A172 (cell line): ENCODE measurements at regions not wholly inside any gene's neighbourhood (a gene's known extent, or its start where the extent isn't known, plus 50 kb on each side); places are given as distances from the start of the nearest gene placed in this dataset.

Source experiments
- DNase-seq: peaks from one replicate; pipeline ENCODE4 v3.0.0-alpha.2; 2015; ENCODE audit warnings: low spot score

DNA sequence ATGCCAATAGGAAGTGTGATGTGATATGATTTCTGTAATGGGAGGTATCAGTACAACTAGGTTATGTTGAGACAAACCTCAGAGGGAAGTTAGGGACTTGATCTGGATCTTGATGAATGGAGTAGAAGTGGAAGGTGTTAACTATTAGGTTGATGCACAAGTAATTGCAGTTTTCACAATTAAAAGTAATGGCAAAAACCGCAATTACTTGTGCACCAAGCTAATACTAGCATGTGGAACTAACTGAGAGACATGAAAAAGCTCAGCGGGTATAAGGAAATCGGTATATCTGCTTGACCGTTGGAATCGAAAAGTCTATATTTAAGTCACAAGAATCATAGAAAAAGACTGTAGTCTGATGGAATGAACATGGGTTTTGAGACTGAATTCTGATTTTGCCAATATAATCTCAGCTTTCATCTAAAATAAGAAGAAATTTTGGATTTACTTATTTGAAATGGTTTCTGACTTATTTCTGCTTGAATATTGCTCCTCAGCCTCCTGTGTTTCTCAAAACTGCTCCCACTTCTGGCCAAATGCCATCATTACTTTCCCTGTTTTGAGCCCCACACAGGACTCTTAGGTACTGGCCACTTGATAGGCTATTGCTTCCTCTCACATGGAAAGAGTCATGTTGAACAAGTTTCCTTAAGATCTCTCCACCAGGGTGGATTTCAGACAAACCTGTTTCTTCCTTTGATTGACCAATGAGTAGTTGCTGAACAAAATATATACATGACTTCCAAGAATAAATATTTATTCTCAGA lies 271.5 kb upstream of the COL8A1 start:
- no peak for DNase-seq

GRCh38 chr3:99365979-99366378 lies 272.4 kb upstream of the COL8A1 start:
- DNase-seq = no peak

DNA sequence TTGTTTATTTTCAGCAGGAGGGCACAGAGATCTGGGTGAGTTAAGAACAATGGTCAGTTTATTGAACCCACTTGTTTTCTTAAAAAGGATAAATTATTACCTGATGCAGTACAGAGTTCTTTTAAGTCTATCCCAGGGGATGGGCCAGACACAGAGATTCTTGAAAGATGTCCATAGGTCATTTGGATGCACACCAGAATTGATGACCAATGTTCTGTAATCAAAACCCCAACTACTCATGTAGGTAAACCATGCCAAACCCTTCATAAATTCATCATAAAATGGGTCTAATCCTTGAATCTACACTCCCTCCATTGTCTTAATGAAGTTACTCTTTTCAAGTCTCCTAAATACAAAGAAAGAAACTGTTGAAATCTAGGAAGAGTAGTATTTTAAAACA lies 273.0 kb upstream of the COL8A1 start:
- no peak for DNase-seq

DNA sequence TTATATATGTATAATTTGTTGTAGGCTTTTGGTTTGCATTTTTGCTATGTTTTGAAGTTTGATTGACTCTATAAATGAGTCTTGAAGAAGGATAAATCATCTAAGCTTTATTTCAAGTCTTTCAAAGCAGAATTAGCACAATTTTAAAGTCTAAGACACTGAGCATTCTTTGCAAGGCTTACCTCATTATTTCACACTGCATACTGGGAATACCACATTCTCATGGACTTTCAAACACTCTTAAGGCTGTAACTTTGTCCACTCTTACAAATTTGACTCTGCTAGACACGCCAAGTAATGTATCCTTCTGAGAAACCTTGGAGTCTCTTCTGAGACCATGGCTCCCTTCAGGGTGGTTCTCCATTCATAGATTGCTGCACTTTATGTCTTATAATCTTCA lies 281.3 kb upstream of the COL8A1 start:
- DNase-seq = no peak

DNA sequence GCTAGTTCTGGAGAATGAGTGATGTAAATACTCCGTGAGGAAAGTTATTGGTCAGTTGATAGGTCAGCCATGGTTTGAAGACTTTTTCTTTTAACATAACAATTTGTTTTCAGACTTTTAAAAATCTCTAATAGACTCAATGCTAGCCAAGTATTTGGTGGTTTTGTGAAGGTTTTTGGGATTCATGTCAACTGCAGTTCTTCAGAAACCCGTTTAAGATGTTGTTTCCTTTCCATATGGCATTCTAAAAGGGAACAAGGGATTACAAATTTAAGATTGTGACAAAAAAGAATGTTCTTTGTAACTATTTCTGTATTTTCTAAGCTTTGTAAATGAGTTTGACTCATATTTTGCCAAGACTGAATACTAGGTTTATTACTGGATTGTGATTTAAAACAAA lies 281.7 kb upstream of the COL8A1 start:
- no peak for DNase-seq

GRCh38 chr3:99355465-99355864 lies 282.9 kb upstream of the COL8A1 start:
- DNase-seq = no peak

DNA sequence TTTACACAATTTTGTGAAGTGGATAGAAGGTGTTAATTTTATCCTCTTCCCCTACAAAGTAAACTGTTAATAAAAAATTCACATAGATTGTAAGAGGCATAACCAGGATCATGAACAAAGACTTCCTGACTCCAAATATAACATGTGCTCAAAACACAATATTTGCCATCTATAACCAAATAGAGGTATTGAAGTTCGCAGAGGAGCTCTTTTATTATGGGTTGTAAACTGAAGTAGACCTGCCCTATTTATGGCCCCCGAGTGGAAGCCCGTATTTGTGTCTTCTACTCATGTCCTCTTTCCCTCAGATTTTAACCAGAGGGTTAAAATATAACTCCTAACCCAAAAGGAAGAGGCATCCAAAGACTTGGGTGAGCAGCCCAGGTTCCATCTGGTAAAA lies 285.6 kb upstream of the COL8A1 start:
- no peak for DNase-seq

DNA sequence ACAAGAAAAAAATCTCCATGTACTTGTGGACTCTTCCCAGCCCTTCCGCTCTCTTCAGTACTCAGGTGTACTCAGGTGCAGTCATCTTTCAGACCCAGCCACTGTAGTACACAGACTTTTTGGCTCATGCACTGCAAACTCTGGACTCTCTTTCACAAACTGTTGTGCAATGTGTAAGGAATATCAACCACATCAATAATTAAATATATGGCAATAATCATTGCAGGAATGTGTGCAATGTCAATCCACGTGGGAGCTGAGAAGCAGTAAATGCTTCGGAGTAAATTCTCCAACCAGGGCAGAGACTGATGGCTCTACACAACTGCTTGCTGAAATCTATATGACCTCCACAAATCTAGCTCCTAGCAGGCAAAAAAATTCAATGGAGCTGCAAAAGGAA lies 287.3 kb upstream of the COL8A1 start:
- no peak for DNase-seq

GRCh38 chr3:99348451-99348850 lies 289.9 kb upstream of the COL8A1 start:
- DNase-seq = no peak

- DNase-seq = no peak
These were observed 294.2 kb upstream of the COL8A1 start for GRCh38 chr3:99344216-99344615.

GRCh38 chr3:99342383-99342782 lies 296.0 kb upstream of the COL8A1 start:
- DNase-seq = no peak

- DNase-seq = no peak
These were observed 299.2 kb upstream of the COL8A1 start for GRCh38 chr3:99339222-99339621.

DNA sequence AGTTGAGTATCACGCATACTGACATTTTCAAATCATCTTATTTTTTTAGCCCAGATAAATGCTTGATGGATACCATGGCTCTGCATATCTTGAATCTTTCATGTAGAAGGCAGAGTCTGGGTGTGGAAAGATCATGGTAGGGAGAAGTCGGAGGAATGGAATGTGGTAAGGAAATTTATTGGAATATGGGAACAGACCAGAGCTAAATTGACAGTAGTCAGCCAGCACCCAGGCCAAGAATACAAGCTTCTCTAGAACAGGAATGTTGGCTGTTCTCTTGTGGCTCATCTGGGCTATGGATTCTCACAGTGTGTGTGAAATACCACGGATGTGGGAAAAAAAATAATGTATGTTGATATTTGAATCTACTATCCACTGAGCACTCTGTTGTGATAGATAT lies 305.7 kb upstream of the COL8A1 start:
- DNase-seq = no peak

- no peak for DNase-seq
These were observed 306.1 kb upstream of the COL8A1 start for GRCh38 chr3:99332276-99332675.

- DNase-seq = no peak
These were observed 307.4 kb upstream of the COL8A1 start for GRCh38 chr3:99330924-99331532.

- peak; percentile 27 for DNase-seq
These were observed 308.1 kb upstream of the COL8A1 start for GRCh38 chr3:99330281-99330680.

DNA sequence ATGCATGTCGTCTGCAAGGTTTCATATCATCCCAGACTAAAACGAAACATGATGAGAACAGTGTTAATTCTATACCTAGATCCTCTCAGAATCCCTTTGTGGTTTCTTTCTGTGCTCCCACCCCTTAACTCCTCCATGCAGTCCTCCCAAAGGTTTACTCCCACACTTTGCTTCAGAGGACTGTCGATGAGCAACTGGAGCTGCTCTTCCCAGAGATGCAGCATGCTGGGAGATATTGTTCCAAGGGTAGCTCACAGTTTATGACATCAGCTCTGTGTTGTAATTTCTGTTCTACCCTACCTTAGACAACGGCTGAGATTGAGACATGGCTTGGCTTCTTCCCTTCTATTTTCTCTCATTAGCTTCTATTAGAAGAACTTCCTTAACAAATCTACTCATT lies 313.0 kb upstream of the COL8A1 start:
- no peak for DNase-seq

DNA sequence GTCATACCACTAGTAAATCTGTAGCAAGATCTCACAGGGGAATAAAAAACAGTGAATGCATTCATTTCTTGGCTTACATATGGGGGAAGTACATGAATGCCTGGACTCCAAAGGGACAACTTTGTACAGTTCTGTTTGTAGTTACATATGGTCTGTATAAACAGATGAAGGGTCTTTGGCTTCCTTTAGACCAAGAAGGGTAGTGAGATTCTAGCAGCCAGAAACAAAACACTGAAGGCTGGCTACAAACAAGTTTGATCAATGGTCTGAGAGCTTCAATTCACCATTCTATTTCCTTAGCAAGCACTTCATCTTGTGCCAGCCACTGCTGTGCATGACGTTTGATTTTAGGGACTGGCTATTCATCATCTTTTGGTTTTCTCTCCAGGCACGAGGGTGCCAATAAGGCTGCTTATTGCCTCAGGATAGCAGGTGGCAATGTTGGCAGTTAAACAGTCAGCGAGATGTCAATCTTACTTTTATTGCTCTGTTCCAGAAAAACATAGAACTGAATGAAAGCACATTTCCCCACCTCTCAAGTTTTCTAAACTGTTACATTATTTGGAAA lies 313.7 kb upstream of the COL8A1 start:
- DNase-seq = no peak

DNA sequence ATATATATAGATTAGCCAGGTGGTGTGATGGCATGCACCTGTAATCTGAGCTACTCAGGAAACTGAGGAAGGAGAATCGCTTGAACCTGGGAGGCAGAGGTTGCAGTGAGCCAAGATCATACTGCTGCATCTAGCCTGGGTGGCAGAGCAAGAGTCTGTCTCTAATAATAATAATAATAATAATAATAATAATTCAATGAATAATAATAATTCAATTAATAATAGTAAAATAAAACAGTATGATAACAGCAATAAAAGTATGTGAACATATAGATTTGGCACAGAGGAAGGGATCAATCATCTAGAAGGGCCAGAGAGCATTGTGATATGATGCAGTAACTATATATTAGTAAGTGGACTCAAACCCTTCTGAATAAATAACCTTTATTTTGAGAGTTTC lies 314.5 kb upstream of the COL8A1 start:
- DNase-seq = no peak

GRCh38 chr3:99322551-99322950 lies 315.8 kb upstream of the COL8A1 start:
- DNase-seq = no peak

DNA sequence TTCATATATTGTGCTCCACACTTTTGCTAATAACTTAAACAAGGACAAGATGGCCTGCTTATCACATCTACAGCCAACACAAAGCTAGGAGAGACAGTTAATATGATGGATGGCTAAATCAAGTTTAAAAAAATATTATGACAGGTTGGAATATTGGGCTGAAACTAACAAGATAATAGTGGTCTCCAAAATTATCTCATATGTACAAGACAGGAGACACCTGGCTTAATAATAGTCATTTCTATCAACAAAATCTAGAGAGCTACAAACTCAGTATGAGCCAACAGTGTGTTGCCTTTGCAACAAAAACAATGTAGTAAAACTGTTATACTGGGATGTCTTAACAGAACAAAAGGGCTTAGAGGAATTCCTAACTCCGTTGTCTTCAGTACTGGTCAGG lies 317.1 kb upstream of the COL8A1 start:
- DNase-seq = no peak

DNA sequence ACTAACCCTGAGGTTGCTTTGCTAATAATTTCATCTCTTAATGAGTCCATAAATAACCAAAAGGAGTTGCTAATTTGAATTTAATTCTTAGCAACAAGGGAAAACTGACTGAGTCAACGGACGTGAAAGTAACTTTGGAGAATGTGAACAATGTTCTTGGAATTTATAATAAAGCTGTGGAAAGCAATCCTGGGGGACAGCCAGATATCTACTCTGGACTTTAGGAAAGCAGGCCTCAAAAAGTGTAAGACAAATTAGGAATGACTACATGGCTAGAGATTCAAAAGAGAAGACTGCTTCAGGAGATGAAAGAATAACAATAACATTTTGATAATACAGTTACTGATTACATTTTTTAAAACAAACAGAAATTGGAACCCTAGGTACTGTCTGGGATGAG lies 318.4 kb upstream of the COL8A1 start:
- peak; percentile 83 for DNase-seq

DNA sequence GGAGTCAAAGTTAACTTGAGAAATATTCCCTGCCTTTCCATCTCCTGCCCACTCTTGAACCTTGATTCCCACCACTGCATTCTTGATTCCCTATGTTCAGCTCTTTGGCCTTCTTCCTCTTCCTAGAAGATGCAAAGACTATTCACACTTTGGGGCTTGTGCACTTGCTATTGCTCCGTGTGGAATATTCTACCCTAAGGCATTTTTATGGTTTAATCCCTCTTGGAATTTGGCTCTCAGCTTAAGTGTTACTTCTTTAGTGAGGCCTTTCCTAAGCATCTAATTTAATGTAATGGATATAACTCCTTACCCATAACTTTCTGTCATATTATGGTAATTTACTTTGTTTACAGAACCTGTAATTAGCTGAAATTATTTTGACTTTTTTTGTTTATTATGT lies 318.9 kb upstream of the COL8A1 start:
- DNase-seq = peak; percentile 39

GRCh38 chr3:99317201-99317600 lies 321.2 kb upstream of the COL8A1 start:
- DNase-seq = no peak
